ENCODE measurements at regions not wholly inside any gene's neighbourhood (a gene's known extent, or its start where the extent isn't known, plus 50 kb on each side); places are given as distances from the start of the nearest gene placed in this dataset.
"Not testable (repeated sequence)": the region's sequence is repeated elsewhere in the genome, so short reads cannot be mapped to it uniquely, and the experiment has no call there.

GRCh38 chr1:229907884-229908638 is 159.0 kb upstream of the GALNT2 start:
- no peaks in the 10 kb centered on the region for H3K9me3 ChIP-seq (ENCODE audit: low read depth)
- no peaks in the 10 kb centered on the region for H3K9me2 ChIP-seq (ENCODE audit: insufficient read depth)
- no peaks in the 10 kb centered on the region for H3F3A ChIP-seq (ENCODE audit: insufficient read depth)
- 3 to 6% methylated on average over 7 of the region's 7 CpGs for WGBS, 2 experiments (ENCODE audit: low coverage in 1 of 2, low lambda C conversion rate in 2 of 2, missing lambda C conversion rate in 2 of 2)
- H3K27me3 ChIP-seq (replicated peaks; ENCODE audit: insufficient read depth) = peaks cover 7% of the 10 kb centered on the region; the same call in 1 of the 2 replicates
- no peak overlapping the region for H3K9ac ChIP-seq
- H3K79me2 ChIP-seq (ENCODE audit: insufficient read depth) = no peaks in the 10 kb centered on the region
- DNase-seq = no peak
- no peaks in the 10 kb centered on the region for H3K36me3 ChIP-seq (ENCODE audit: low read depth)
- H3K4me1 ChIP-seq (ENCODE audit: insufficient read depth) = no peaks in the 10 kb centered on the region
- no peak overlapping the region for H2AFZ ChIP-seq
- in situ Hi-C loops (cut with MboI) = no loop called here
- no peak overlapping the region for H3K4me3 ChIP-seq
- no peak for TF ChIP-seq EZH2 (IDR thresholded peaks at IDR 0.05; ENCODE audit: insufficient read depth, poor library complexity, severe bottlenecking)
- no peak for TF ChIP-seq EZH2phosphoT487 (IDR thresholded peaks at IDR 0.05; ENCODE audit: insufficient read depth, low read depth)
- no peaks in the 10 kb centered on the region for H4K20me1 ChIP-seq (ENCODE audit: insufficient read depth)
- no peak overlapping the region for H3K27ac ChIP-seq
- H3K4me2 ChIP-seq (ENCODE audit: unreplicated experiment) = no peak overlapping the region

- Histone ChIP-seq H3K4me3 (no peak overlapping the region), H3F3A (ENCODE audit: insufficient read depth) (no peaks in the 10 kb centered on the region), H3K27ac (no peak overlapping the region), H3K9me3 (ENCODE audit: low read depth) (no peaks in the 10 kb centered on the region), H3K27me3 (replicated peaks; ENCODE audit: insufficient read depth) (peaks cover 7% of the 10 kb centered on the region; the same call in 1 of the 2 replicates), H2AFZ (no peak overlapping the region), H3K9ac (no peak overlapping the region), H4K20me1 (ENCODE audit: insufficient read depth) (no peaks in the 10 kb centered on the region), H3K4me1 (ENCODE audit: insufficient read depth) (no peaks in the 10 kb centered on the region), H3K4me2 (ENCODE audit: unreplicated experiment) (no peak overlapping the region), H3K79me2 (ENCODE audit: insufficient read depth) (no peaks in the 10 kb centered on the region), H3K36me3 (ENCODE audit: low read depth) (no peaks in the 10 kb centered on the region), H3K9me2 (ENCODE audit: insufficient read depth) (no peaks in the 10 kb centered on the region)
- no peak for TF ChIP-seq EZH2 (IDR thresholded peaks at IDR 0.05; ENCODE audit: insufficient read depth, poor library complexity, severe bottlenecking)
- TF ChIP-seq EZH2phosphoT487 (IDR thresholded peaks at IDR 0.05; ENCODE audit: insufficient read depth, low read depth) = no peak
- DNase-seq = no peak
- in situ Hi-C loops (cut with MboI) = no loop called here
- WGBS, 2 experiments (ENCODE audit: low coverage in 1 of 2, low lambda C conversion rate in 2 of 2, missing lambda C conversion rate in 2 of 2) = 51 to 54% methylated on average over 4 of the region's 4 CpGs
These were observed 158.3 kb upstream of the GALNT2 start for GRCh38 chr1:229908689-229909088.

- no peaks in the 10 kb centered on the region for H3K9me3 ChIP-seq (ENCODE audit: low read depth)
- 0% methylated on average over 1 of the region's 1 CpG for WGBS, 2 experiments (ENCODE audit: low coverage in 1 of 2, low lambda C conversion rate in 2 of 2, missing lambda C conversion rate in 2 of 2)
- H3K27me3 ChIP-seq (replicated peaks; ENCODE audit: insufficient read depth) = 0 out of 2 replicates have a peak, but pooled peaks cover under 1% of the 10 kb centered on the region
- TF ChIP-seq EZH2 (IDR thresholded peaks at IDR 0.05; ENCODE audit: insufficient read depth, poor library complexity, severe bottlenecking) (no peak), EZH2phosphoT487 (IDR thresholded peaks at IDR 0.05; ENCODE audit: insufficient read depth, low read depth) (no peak)
- H3K79me2 ChIP-seq (ENCODE audit: insufficient read depth) = no peaks in the 10 kb centered on the region
- no peak overlapping the region for H3K27ac ChIP-seq
- H2AFZ ChIP-seq = no peak overlapping the region
- no peaks in the 10 kb centered on the region for H3K36me3 ChIP-seq (ENCODE audit: low read depth)
- no peak overlapping the region for H3K4me3 ChIP-seq
- no peaks in the 10 kb centered on the region for H3K4me1 ChIP-seq (ENCODE audit: insufficient read depth)
- H4K20me1 ChIP-seq (ENCODE audit: insufficient read depth) = no peaks in the 10 kb centered on the region
- H3F3A ChIP-seq (ENCODE audit: insufficient read depth) = no peaks in the 10 kb centered on the region
- no peak for DNase-seq
- H3K9me2 ChIP-seq (ENCODE audit: insufficient read depth) = no peaks in the 10 kb centered on the region
- no peak overlapping the region for H3K9ac ChIP-seq
- H3K4me2 ChIP-seq (ENCODE audit: unreplicated experiment) = no peak overlapping the region
- in situ Hi-C loops (cut with MboI) = no loop called here
These were observed 153.5 kb upstream of the GALNT2 start for GRCh38 chr1:229913489-229913888.

- H3K9me2 ChIP-seq (ENCODE audit: insufficient read depth); H3K9ac ChIP-seq; H3K27ac ChIP-seq; H3K4me2 ChIP-seq (ENCODE audit: unreplicated experiment); H3K9me3 ChIP-seq (ENCODE audit: low read depth); H3K4me1 ChIP-seq (ENCODE audit: insufficient read depth); H3K4me3 ChIP-seq; in situ Hi-C loops (cut with MboI); DNase-seq; H4K20me1 ChIP-seq (ENCODE audit: insufficient read depth); H3K27me3 ChIP-seq (replicated peaks; ENCODE audit: insufficient read depth); H3K79me2 ChIP-seq (ENCODE audit: insufficient read depth); H3F3A ChIP-seq (ENCODE audit: insufficient read depth); H3K36me3 ChIP-seq (ENCODE audit: low read depth); H2AFZ ChIP-seq: not testable (repeated sequence)
- WGBS, 2 experiments (ENCODE audit: low coverage in 1 of 2, low lambda C conversion rate in 2 of 2, missing lambda C conversion rate in 2 of 2) = 78 to 80% methylated on average over 10 of the region's 10 CpGs
These were observed 147.6 kb upstream of the GALNT2 start for GRCh38 chr1:229919488-229919887.

GRCh38 chr1:229920683-229921082 is 146.4 kb upstream of the GALNT2 start:
- WGBS, 2 experiments (ENCODE audit: low coverage in 1 of 2, low lambda C conversion rate in 2 of 2, missing lambda C conversion rate in 2 of 2) = 44 to 65% methylated on average over 2 of the region's 2 CpGs

More at GRCh38 chr1:229920683-229921082, 146.4 kb upstream of the GALNT2 start:
- Histone ChIP-seq H3K4me3 (no peak overlapping the region), H3K79me2 (ENCODE audit: insufficient read depth) (no peaks in the 10 kb centered on the region), H3K27ac (no peak overlapping the region), H3K4me1 (ENCODE audit: insufficient read depth) (no peaks in the 10 kb centered on the region), H3K36me3 (ENCODE audit: low read depth) (no peaks in the 10 kb centered on the region), H3K27me3 (replicated peaks; ENCODE audit: insufficient read depth) (no peaks in the 10 kb centered on the region), H3K9me3 (ENCODE audit: low read depth) (no peaks in the 10 kb centered on the region), H3F3A (ENCODE audit: insufficient read depth) (no peaks in the 10 kb centered on the region), H3K9ac (no peak overlapping the region), H4K20me1 (ENCODE audit: insufficient read depth) (no peaks in the 10 kb centered on the region), H3K9me2 (ENCODE audit: insufficient read depth) (no peaks in the 10 kb centered on the region), H2AFZ (no peak overlapping the region), H3K4me2 (ENCODE audit: unreplicated experiment) (no peak overlapping the region)
- in situ Hi-C loops (cut with MboI) = no loop called here
- no peak for TF ChIP-seq EZH2phosphoT487 (IDR thresholded peaks at IDR 0.05; ENCODE audit: insufficient read depth, low read depth)
- TF ChIP-seq EZH2 (IDR thresholded peaks at IDR 0.05; ENCODE audit: insufficient read depth, poor library complexity, severe bottlenecking) = no peak
- no peak for DNase-seq

All from GM23248 (cell line).